DMS153 (cell line): ENCODE measurements at regions not wholly inside any gene's neighbourhood (a gene's known extent, or its start where the extent isn't known, plus 50 kb on each side); places are given as distances from the start of the nearest gene placed in this dataset.

Experiments
- DNase-seq: peaks from one replicate; lab custom pipeline; 2025; lab: John Stamatoyannopoulos, UW

DNA sequence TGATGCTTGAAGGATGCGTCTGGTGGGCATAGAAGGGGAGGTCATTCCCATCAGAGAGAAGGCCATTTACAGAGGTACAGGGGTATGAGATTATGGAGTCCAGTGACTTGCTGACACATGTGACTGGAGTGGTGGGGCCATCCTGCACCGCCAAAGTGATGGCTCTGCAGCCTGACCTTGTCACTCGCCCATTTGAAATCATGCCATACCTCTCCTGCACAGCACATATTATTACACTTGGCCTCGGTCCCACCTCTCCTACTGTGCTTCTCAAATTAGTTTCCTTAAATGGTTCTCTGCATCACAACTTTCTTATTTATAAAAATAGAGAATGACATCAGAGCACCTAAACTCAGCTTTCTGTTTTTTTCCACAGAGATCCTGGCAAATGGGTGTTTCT lies 60.7 kb upstream of the HAND2 start:
- no peak for DNase-seq

DNA sequence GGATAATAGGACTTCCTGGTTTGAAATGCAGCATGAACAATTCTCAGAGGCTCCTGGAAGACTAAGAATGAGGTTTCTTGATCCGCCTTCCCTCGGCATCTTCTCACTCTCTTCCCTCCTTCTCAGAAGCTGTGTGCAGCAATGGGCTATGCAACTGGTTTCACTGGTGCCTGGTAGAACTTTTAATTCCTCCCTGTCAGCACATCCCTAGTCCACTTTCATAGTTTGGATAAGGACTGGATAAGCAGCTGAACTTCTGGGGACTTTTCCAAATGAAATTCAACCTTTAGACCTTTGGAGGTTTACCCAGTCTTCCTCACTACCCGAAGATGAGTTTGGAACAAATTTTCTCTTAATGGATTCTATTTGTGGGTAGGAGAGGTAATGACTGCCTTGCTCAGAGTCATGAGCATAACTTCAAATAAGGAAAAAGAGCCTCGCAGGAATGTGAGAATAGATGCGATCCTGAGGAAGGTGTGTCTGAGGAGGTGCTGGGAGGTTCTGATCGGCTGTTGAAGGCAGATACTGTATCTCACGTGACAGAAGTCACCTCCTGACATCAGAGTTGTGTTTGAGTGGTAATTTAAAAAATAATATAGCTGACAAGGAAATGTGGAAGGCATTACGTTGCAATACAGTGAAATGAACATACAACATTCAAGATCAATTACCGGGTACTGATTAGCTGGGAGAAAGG lies 56.0 kb upstream of the HAND2 start:
- no peak for DNase-seq

DNA sequence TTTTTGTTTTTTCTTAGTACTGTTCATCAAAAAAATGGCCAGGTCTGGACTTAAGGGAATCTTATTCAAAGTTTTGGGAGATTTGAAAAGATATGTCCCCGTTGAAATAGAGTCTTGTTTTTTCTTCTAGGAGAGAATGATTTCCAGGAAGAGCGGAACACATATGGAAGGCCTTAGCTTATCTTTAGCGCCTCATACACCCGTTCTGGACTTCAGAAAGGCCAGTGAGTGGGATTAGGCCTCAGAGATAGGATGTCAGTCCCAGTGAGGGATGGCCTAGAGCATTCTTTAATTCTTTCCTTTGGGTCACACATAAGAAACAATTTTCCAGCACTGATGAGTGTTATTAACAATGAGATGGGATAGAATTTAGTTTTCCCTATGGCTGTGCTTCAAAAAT lies 54.5 kb upstream of the HAND2 start:
- DNase-seq = no peak
